ENCODE measurements at regions not wholly inside any gene's neighbourhood (a gene's known extent, or its start where the extent isn't known, plus 50 kb on each side); places are given as distances from the start of the nearest gene placed in this dataset.
"Not testable (repeated sequence)": the region's sequence is repeated elsewhere in the genome, so short reads cannot be mapped to it uniquely, and the experiment has no call there.

DNA sequence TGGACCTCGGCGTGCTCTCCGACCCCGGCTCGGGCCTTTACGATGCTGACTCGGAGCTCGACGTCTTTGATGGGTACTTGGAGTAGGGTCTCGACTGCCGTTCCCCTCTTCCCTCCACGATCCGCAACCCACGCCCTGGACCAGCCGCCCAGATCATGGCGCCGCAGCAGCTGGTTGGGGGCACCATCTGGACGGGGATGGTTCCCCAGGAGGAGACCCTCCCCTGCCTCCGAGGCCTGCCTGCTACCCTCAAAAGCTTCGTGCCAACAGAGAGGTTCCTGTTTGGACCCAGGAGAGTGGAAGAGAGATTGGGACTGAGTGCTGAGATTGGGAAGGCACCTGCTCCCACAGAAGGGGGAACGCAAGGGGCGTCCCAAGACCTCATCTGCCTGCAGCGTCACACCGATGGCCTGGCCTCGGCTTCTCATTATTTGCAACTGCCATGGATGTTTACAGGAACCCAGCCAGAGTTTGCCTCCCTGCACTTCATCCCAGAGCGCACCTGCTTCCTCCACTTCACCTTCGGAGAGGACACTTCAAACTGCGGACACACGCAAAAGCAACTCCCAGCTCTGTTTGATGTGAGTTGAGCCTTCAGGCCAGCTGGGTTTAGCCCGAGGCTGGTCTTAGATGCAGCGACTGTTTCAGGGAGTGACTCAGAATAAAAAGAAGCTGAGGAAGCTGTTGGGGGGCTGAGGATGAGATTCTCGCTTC, 58.9 kb downstream of the GOLGA6L7 start:
- H3K27ac ChIP-seq: peak overlapping the region in 4 of 5 donors; percentile 52 to 66 (median 62)
- intact Hi-C loops (cut with DNase I); H3K36me3 ChIP-seq (replicated peaks in 1 of 2); H3K4me1 ChIP-seq (replicated peaks in 1 of 2); H3K27me3 ChIP-seq; H3K9me3 ChIP-seq (replicated peaks in 1 of 3): not testable (repeated sequence)
- peak in 6 of 7 donors; percentile 19 to 55 (median 34) for DNase-seq
- H3K4me3 ChIP-seq: peak overlapping the region in 2 of 4 donors; percentile 13 to 38
- TF ChIP-seq POLR2A (IDR thresholded peaks at IDR 0.05): peak in 1 of 2 donors; percentile 44
- TF ChIP-seq, protein P1, sequence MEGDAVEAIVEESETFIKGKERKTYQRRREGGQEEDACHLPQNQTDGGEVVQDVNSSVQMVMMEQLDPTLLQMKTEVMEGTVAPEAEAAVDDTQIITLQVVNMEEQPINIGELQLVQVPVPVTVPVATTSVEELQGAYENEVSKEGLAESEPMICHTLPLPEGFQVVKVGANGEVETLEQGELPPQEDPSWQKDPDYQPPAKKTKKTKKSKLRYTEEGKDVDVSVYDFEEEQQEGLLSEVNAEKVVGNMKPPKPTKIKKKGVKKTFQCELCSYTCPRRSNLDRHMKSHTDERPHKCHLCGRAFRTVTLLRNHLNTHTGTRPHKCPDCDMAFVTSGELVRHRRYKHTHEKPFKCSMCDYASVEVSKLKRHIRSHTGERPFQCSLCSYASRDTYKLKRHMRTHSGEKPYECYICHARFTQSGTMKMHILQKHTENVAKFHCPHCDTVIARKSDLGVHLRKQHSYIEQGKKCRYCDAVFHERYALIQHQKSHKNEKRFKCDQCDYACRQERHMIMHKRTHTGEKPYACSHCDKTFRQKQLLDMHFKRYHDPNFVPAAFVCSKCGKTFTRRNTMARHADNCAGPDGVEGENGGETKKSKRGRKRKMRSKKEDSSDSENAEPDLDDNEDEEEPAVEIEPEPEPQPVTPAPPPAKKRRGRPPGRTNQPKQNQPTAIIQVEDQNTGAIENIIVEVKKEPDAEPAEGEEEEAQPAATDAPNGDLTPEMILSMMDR (IDR thresholded peaks at IDR 0.05): peak in 1 of 6 experiments; percentile 30
- WGBS, 4 donors: 17 to 51% (median 26%) methylated on average over 9 to 21 of the region's 32 CpGs

DNA sequence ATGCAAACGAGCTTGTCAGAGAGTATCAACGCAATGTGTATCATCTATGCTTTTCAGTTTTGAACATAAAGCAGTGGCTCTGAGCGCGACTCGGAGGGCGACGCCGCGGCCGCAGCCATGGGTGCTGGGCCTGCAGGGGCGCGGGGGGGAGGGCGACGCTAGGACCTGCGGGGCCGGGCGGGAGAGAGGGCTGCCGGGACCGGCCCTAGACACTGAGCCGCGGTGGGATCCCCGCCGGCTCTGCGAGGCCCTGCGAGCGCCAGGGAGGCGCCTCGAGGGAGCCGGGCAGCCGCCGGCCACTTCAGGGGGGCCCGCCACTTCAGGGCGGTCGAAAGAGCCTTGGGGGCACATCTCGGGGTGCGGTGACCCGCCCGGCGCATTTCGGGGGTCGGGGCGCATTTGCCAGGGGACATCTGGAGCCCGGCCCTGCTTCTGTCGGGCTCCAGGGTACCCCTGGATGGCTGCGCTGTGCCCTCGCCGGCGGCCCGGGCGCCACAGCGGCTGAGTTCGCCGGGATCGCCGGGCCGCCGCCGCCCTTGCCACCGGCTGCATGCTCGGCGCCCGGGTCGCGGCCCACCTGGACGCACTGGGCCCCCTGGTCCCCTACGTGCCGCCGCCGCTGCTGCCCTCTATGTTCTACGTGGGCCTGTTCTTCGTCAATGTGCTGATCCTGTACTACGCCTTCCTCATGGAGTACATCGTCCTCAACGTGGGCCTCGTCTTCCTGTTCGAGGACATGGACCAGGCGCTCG, 59.6 kb downstream of the GOLGA6L7 start:
- H3K9me3 ChIP-seq (replicated peaks in 1 of 3); H3K27me3 ChIP-seq; intact Hi-C loops (cut with DNase I); H3K36me3 ChIP-seq (replicated peaks in 1 of 2); H3K4me1 ChIP-seq (replicated peaks in 1 of 2): not testable (repeated sequence)
- peak in 1 of 2 donors; percentile 10 for TF ChIP-seq POLR2A (IDR thresholded peaks at IDR 0.05)
- WGBS, 4 donors: 5 to 15% (median 6%) methylated on average over 5 to 42 of the region's 78 CpGs
- H3K4me3 ChIP-seq: peak overlapping the region in 2 of 4 donors; percentile 35 to 47
- peak overlapping the region; percentile 2 to 87 (median 67) for H3K27ac ChIP-seq
- DNase-seq: peak in 3 of 7 donors; percentile 16 to 34 (median 29)

DNA sequence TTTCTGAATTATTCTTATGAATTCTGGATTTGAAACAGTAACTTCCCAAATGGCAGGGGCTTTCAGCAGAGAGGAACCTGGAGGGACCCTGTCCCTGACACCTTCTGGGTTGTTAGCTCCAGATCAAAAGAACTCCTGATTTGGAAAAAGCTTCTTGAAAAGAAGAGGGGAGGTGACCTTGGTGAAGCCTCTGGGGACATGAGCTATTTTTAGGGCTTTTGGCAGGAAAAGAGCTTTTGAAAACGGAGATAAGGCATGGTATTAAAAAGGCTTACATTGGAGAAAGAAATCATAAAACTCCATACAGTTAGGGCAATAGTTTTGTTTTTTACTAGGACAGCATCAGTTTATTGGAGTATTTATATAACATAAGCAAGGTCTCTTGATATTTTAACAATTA, 60.3 kb downstream of the GOLGA6L7 start:
- H3K4me1 ChIP-seq (replicated peaks in 1 of 2); H3K27me3 ChIP-seq; intact Hi-C loops (cut with DNase I); H3K9me3 ChIP-seq (replicated peaks in 1 of 3); DNase-seq; H3K36me3 ChIP-seq (replicated peaks in 1 of 2): not testable (repeated sequence)
- H3K27ac ChIP-seq: peak overlapping the region; percentile 2 to 87 (median 67)
- 0 to 11% (median 2%) methylated on average over 1 of the region's 1 CpG for WGBS, 4 donors
- H3K4me3 ChIP-seq: peak overlapping the region in 1 of 4 donors; percentile 47

DNA sequence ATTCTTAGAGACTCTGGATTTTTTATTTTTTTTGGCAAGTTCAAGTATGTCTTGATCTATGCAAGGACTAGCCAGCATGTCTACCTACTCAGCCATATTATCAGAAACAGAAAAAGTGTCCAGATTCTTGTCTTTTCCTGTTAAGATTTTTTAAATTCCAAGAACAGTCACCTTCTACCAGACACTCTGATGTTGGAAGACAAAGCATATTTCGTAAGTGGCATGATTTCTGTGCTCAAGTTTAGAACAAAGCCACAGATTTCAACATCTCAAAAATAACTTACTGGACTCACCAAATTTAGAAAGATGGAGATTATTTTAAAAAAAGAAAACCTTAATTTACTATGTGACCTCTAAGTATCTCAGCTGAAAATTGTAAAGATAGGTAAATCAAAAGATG, 61.9 kb downstream of the GOLGA6L7 start:
- Histone ChIP-seq H3K4me3 (no peak overlapping the region), H3K9me3 (replicated peaks in 1 of 3) (no peaks in the 10 kb centered on the region), H3K27me3 (no peaks in the 10 kb centered on the region), H3K27ac (no peak overlapping the region), H3K4me1 (replicated peaks in 1 of 2) (peaks cover 0 to 6% of the 10 kb centered on the region in 2 donors), H3K36me3 (replicated peaks in 1 of 2) (no peaks in the 10 kb centered on the region)
- TF ChIP-seq, protein P1 (IDR thresholded peaks at IDR 0.05): no peak
- no peak for TF ChIP-seq POLR2A (IDR thresholded peaks at IDR 0.05)
- intact Hi-C loops (cut with DNase I): no loop called here
- WGBS, 4 donors: 48 to 59% (median 49%) methylated on average over 1 of the region's 1 CpG
- DNase-seq: no peak

DNA sequence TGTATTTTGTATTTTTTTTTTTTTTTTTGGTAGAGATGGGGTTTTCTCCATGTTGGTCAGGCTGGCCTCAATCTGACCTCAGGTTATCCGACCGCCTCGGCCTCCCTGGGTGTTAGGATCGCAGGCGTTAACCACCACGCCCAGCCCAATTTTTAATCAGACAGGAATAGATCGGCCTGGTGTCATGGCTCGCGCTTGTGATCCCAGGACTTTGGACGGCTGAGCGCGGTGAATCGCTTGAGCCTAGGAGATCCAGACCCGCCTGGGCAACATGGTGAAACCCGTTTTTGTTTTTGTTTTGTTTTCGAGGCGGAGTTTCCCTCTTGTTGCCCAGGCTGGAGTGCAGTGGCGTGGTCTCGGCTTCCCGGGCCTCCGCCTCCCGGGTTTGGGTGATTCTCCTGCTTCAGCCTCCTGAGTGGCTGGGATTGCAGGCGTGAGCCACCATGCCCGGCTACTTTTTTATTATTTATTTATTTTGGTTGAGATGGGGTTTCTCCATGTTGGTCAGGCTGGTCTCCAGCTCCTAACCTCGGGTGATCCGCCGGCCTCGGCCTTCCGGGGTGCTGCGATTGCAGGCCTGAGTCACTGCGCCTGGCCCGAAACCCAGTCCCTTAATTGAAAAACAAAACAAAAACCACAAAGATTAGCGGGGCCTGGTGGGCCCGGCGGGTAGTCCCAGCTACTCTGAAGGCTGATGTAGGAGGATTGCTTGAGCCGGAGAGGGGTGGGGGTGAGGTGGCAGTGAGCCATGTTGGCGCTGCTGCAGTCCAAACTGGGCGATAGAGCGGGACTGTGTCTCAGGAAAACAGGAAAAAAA, 63.9 kb downstream of the GOLGA6L7 start:
- H3K4me1 ChIP-seq (replicated peaks in 1 of 2); H3K9me3 ChIP-seq (replicated peaks in 1 of 3); H3K4me3 ChIP-seq; H3K27ac ChIP-seq; H3K36me3 ChIP-seq (replicated peaks in 1 of 2); H3K27me3 ChIP-seq; intact Hi-C loops (cut with DNase I): not testable (repeated sequence)
- DNase-seq: peak in 1 of 7 donors; percentile 14
- WGBS, 4 donors: 93 to 97% (median 94%) methylated on average over 39 of the region's 39 CpGs
